Dedifferentiated amniotic fluid mesenchymal stem cell (primary cell): ENCODE measurements at regions not wholly inside any gene's neighbourhood (a gene's known extent, or its start where the extent isn't known, plus 50 kb on each side); places are given as distances from the start of the nearest gene placed in this dataset.

Experiments
- DNase-seq: peaks from one replicate; pipeline ENCODE4 v3.0.0-alpha.2; 2016; ENCODE audit errors: extremely low spot score

- no peak for DNase-seq
Observed at GRCh38 chr1:30286988-30287839, 436.2 kb downstream of the MATN1 start.

- no peak for DNase-seq
Observed at GRCh38 chr1:30286241-30286987, 437.0 kb downstream of the MATN1 start.

GRCh38 chr1:30285501-30285932 is 437.9 kb downstream of the MATN1 start:
- DNase-seq, result no peak

GRCh38 chr1:30284728-30285475 is 438.5 kb downstream of the MATN1 start:
- no peak for DNase-seq

GRCh38 chr1:30284226-30284625 is 439.2 kb downstream of the MATN1 start:
- no peak for DNase-seq

GRCh38 chr1:30283199-30283962 is 440.0 kb downstream of the MATN1 start:
- no peak for DNase-seq

GRCh38 chr1:30280572-30280971 is 442.8 kb downstream of the MATN1 start:
- no peak for DNase-seq

- DNase-seq, result no peak
Observed at GRCh38 chr1:30277911-30278310, 445.5 kb downstream of the MATN1 start.

- no peak for DNase-seq
Observed at GRCh38 chr1:30277415-30277814, 446.0 kb downstream of the MATN1 start.

- no peak for DNase-seq
Observed at GRCh38 chr1:30275926-30276764, 447.2 kb downstream of the MATN1 start.

GRCh38 chr1:30274976-30275621 is 448.3 kb downstream of the MATN1 start:
- no peak for DNase-seq

GRCh38 chr1:30274173-30274970 is 449.0 kb downstream of the MATN1 start:
- DNase-seq, result no peak

- no peak for DNase-seq
Observed at GRCh38 chr1:30273456-30273855, 449.9 kb downstream of the MATN1 start.

- no peak for DNase-seq
Observed at GRCh38 chr1:30273021-30273325, 450.4 kb downstream of the MATN1 start.

- no peak for DNase-seq
Observed at GRCh38 chr1:30272277-30273020, 450.9 kb downstream of the MATN1 start.

GRCh38 chr1:30271401-30272276 is 451.7 kb downstream of the MATN1 start:
- DNase-seq, result no peak

- DNase-seq, result no peak
Observed at GRCh38 chr1:30270461-30270860, 452.9 kb downstream of the MATN1 start.
